ENCODE measurements at regions not wholly inside any gene's neighbourhood (a gene's known extent, or its start where the extent isn't known, plus 50 kb on each side); places are given as distances from the start of the nearest gene placed in this dataset.

DNA sequence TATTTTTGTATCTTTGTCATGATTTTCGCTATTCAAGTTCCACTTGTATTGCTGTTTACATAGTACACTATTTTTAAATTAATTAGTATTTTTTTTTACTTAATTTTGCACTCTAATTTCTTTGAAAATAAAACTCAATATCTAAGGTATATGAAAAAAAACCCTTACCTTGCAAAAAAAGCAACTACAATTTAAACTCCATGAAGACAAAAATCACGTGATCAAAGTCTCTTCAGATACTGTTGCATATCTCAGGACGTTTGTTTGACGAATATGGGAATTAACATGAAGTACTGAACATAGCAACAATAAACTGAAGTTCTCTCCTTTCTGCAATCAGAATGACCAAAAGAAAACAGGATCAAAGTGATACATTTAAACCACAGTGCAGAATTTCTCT lies 968.4 kb upstream of the SEL1L start:
- TF ChIP-seq, protein P1, sequence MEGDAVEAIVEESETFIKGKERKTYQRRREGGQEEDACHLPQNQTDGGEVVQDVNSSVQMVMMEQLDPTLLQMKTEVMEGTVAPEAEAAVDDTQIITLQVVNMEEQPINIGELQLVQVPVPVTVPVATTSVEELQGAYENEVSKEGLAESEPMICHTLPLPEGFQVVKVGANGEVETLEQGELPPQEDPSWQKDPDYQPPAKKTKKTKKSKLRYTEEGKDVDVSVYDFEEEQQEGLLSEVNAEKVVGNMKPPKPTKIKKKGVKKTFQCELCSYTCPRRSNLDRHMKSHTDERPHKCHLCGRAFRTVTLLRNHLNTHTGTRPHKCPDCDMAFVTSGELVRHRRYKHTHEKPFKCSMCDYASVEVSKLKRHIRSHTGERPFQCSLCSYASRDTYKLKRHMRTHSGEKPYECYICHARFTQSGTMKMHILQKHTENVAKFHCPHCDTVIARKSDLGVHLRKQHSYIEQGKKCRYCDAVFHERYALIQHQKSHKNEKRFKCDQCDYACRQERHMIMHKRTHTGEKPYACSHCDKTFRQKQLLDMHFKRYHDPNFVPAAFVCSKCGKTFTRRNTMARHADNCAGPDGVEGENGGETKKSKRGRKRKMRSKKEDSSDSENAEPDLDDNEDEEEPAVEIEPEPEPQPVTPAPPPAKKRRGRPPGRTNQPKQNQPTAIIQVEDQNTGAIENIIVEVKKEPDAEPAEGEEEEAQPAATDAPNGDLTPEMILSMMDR (IDR thresholded peaks at IDR 0.05) = no peak
- no CpG with 5 or more reads among the region's 4 CpGs for WGBS (ENCODE audit: insufficient coverage)

DNA sequence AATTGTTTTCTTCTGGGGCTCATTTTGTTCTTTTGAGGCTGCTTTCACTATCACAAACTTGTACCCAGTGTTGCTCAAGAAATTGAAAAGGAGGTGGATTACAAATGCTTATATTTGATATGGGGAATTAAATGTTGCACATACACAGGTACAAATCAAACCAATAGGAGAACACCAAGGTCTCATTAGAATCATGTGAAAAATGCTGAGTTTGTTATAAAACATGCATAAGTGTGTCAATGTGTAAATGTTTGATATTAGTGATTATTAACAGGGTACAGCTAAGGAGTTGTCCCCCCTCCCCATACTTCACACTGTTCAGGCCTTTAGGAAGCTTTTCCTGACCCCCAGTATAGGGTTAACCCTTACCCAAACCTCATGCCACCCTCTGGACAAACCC lies 971.2 kb upstream of the SEL1L start:
- no peaks in the 10 kb centered on the region for H4K20me1 ChIP-seq (ENCODE audit: insufficient read depth, low read length)
- H3K9ac ChIP-seq (ENCODE audit: insufficient read depth, low read length, poor library complexity, severe bottlenecking) = no peak overlapping the region
- no peaks in the 10 kb centered on the region for H3K4me1 ChIP-seq (ENCODE audit: control insufficient read depth in 1 of 2, insufficient read depth in 2 of 2, low read length in 2 of 2)
- no peak overlapping the region for H3K27ac ChIP-seq (ENCODE audit: low read depth in 1 of 2, low read length in 2 of 2)
- Mint-ChIP-seq H3K4me3 (no peak overlapping the region), H3K9me3 (peaks cover 0 to 3% (median 1%) of the 10 kb centered on the region in 7 donors), H3K27ac (no peak overlapping the region), H3K36me3 (no peaks in the 10 kb centered on the region), H3K4me1 (no peaks in the 10 kb centered on the region), H3K27me3 (ENCODE audit: low read depth in 3 of 3) (no peaks in the 10 kb centered on the region)
- H3K4me2 ChIP-seq (replicated peaks; ENCODE audit: extremely low read depth, low read length, poor library complexity, severe bottlenecking) = no peak overlapping the region
- H2AFZ ChIP-seq (ENCODE audit: insufficient read depth, low read depth, low read length, poor library complexity, severe bottlenecking) = no peak overlapping the region
- no peaks in the 10 kb centered on the region for H3K36me3 ChIP-seq (replicated peaks in 1 of 2; ENCODE audit: control insufficient read depth in 1 of 2, insufficient read depth in 2 of 2, low read length in 2 of 2)
- no peaks in the 10 kb centered on the region for H3K27me3 ChIP-seq (ENCODE audit: control insufficient read depth in 2 of 2, insufficient read depth in 2 of 2, low read length in 2 of 2)
- TF ChIP-seq, protein P1 (IDR thresholded peaks at IDR 0.05) = no peak
- intact Hi-C loops (cut with micrococcal nuclease) = no loop called here
- H3K9me3 ChIP-seq (replicated peaks in 1 of 2; ENCODE audit: control insufficient read depth in 1 of 2, insufficient read depth in 1 of 2, low read length in 2 of 2) = no peaks in the 10 kb centered on the region
- no peak overlapping the region for H3K4me3 ChIP-seq (replicated peaks in 1 of 3; ENCODE audit: low read depth in 2 of 3, low read length in 3 of 3)
- no peak for DNase-seq
- H3K79me2 ChIP-seq (ENCODE audit: insufficient read depth, low read length) = no peaks in the 10 kb centered on the region

More for the DNA sequence above, 968.4 kb upstream of the SEL1L start:
- Histone ChIP-seq H3K27me3 (ENCODE audit: control insufficient read depth in 2 of 2, insufficient read depth in 2 of 2, low read length in 2 of 2) (no peaks in the 10 kb centered on the region), H3K36me3 (replicated peaks in 1 of 2; ENCODE audit: control insufficient read depth in 1 of 2, insufficient read depth in 2 of 2, low read length in 2 of 2) (no peaks in the 10 kb centered on the region), H3K9me3 (replicated peaks in 1 of 2; ENCODE audit: control insufficient read depth in 1 of 2, insufficient read depth in 1 of 2, low read length in 2 of 2) (no peaks in the 10 kb centered on the region), H3K27ac (ENCODE audit: low read depth in 1 of 2, low read length in 2 of 2) (no peak overlapping the region), H3K9ac (ENCODE audit: insufficient read depth, low read length, poor library complexity, severe bottlenecking) (no peak overlapping the region), H2AFZ (ENCODE audit: insufficient read depth, low read depth, low read length, poor library complexity, severe bottlenecking) (no peak overlapping the region), H3K4me2 (replicated peaks; ENCODE audit: extremely low read depth, low read length, poor library complexity, severe bottlenecking) (no peak overlapping the region), H3K4me1 (ENCODE audit: control insufficient read depth in 1 of 2, insufficient read depth in 2 of 2, low read length in 2 of 2) (no peaks in the 10 kb centered on the region), H4K20me1 (ENCODE audit: insufficient read depth, low read length) (no peaks in the 10 kb centered on the region), H3K79me2 (ENCODE audit: insufficient read depth, low read length) (no peaks in the 10 kb centered on the region), H3K4me3 (replicated peaks in 1 of 3; ENCODE audit: low read depth in 2 of 3, low read length in 3 of 3) (no peak overlapping the region)
- no peak for DNase-seq
- Mint-ChIP-seq H3K36me3 (no peaks in the 10 kb centered on the region), H3K27ac (no peak overlapping the region), H3K4me1 (no peaks in the 10 kb centered on the region), H3K9me3 (peaks cover 0 to 2% (median 0%) of the 10 kb centered on the region in 7 donors), H3K4me3 (no peak overlapping the region), H3K27me3 (ENCODE audit: low read depth in 3 of 3) (no peaks in the 10 kb centered on the region)
- intact Hi-C loops (cut with micrococcal nuclease) = no loop called here

All from CD14-positive monocyte (primary cell).